GM12872 (cell line): ENCODE measurements at regions not wholly inside any gene's neighbourhood (a gene's known extent, or its start where the extent isn't known, plus 50 kb on each side); places are given as distances from the start of the nearest gene placed in this dataset.

Experiments used
- CTCF ChIP-seq: IDR thresholded peaks from 3 replicates; pipeline ENCODE4 v1.5.1; 2011; ENCODE audit warnings: low read depth, mild to moderate bottlenecking, low read length, moderate library complexity; ENCODE audit not compliant: insufficient read depth

DNA sequence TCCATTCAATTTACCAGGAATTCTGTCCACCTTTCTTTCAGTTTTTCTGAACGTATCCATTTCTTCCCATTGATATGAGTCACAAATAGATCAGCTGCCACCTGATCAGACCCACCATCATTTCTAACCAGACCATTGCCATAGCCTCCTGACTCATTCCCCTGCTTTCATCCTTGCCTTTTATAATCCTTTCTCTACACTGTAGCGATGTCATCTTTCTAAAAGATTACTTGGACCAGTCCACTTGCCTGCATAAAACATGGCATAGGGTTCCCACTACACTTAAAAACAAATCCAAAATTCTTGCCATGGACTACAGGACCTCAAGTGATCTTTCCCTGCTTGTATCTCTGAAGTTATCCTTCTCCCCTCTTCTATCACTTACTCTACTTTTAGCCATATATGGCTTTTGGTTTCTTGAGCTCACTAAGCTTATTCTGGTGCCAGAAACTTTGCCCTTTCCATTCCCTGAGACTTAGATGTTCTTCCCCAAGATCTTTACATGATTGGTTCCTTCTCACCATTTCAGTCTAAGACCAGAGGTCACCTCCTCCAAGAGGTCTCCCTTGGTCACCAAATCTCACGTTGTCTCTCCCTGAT is 149.5 kb upstream of the KRR1 start:
- TF ChIP-seq CTCF, result no peak

DNA sequence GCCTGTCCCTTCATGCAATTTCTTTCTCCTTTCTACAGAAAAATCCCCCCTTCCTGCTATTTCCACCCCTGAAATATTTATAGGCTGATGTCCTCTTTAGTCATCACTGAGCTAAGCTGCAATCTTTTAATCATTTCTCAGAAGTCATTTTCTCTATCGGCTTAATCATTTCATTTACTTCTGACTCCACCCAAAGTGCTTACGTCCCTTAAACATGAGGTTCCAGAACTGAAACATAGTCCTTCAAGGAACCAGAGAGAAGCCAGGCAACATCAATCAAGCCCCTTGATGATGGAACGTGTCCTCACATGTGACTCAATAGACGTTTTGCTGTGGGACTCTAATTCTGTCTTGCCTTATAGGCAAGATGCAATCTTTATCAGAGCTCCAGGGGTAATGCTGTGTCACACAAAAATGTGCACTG is 148.7 kb upstream of the KRR1 start:
- no peak for TF ChIP-seq CTCF

GRCh38 chr12:75658901-75659823 is 147.8 kb upstream of the KRR1 start:
- no peak for TF ChIP-seq CTCF

GRCh38 chr12:75658286-75658685 is 146.9 kb upstream of the KRR1 start:
- TF ChIP-seq CTCF, result no peak

DNA sequence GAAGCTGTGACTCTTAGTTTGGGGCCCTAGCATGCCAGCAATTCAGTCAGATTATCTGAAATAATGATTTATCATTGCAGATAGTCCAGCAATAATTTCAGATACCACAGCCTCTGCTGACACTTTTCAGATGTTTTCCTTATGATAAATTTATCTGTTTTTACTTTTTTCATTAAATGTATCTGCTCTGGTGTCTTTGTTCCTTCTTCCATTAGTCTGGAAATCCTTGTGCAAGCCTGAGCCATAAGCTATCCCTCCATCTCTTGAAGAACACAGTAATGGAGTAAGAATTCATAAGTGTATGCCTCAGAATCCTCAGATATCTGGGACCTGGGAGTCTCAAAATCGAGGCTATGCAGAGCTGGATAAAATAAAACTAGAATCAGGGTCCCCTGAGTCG is 146.4 kb upstream of the KRR1 start:
- no peak for TF ChIP-seq CTCF

GRCh38 chr12:75656648-75657047 is 145.2 kb upstream of the KRR1 start:
- TF ChIP-seq CTCF, result no peak

- TF ChIP-seq CTCF, result no peak
These were observed 144.8 kb upstream of the KRR1 start for GRCh38 chr12:75656210-75656609.
